Omental fat pad (tissue), 3 donors: ENCODE measurements at regions not wholly inside any gene's neighbourhood (a gene's known extent, or its start where the extent isn't known, plus 50 kb on each side); places are given as distances from the start of the nearest gene placed in this dataset.
A peak's percentile ranks its signal among the peaks of the same experiment; 100 is the strongest.

Source experiments
- ATAC-seq: fragments of 150-250 bp; one replicate; pipeline ENCODE4 v1.9.1; 2016; ENCODE audit warnings: mild to moderate bottlenecking, moderate library complexity; ENCODE audit not compliant: low FRiP score
- DNase-seq: peaks from one replicate; pipeline ENCODE4 v3.0.0-alpha.2; 2019; ENCODE audit warnings: low spot score
- CTCF ChIP-seq, 3 donors: fragments of 450-650 bp; IDR thresholded peaks; one replicate each; pipeline ENCODE4 v1.5.1; 2016 to 2017; ENCODE audit warnings: antibody characterized with exemption in 3 of 3, mild to moderate bottlenecking in 3 of 3, moderate library complexity in 2 of 3

- DNase-seq, result no peak
- TF ChIP-seq CTCF (IDR thresholded peaks at IDR 0.05), result no peak
- ATAC-seq, result no peak
These were observed 143.9 kb upstream of the CREB1 start for GRCh38 chr2:207385903-207386302.

GRCh38 chr2:207387001-207387571, 142.7 kb upstream of the CREB1 start:
- no peak for ATAC-seq
- TF ChIP-seq CTCF (IDR thresholded peaks at IDR 0.05), result no peak
- no peak for DNase-seq

- ATAC-seq (no peak), DNase-seq (no peak)
- no peak for TF ChIP-seq CTCF (IDR thresholded peaks at IDR 0.05)
These were observed 139.3 kb upstream of the CREB1 start for GRCh38 chr2:207390302-207391095.

- peak; percentile 25 for ATAC-seq
- no peak for TF ChIP-seq CTCF (IDR thresholded peaks at IDR 0.05)
These were observed 135.5 kb upstream of the CREB1 start for GRCh38 chr2:207394203-207394781.

GRCh38 chr2:207394812-207395534, 134.8 kb upstream of the CREB1 start:
- peak; percentile 93 for ATAC-seq

More at GRCh38 chr2:207394203-207394781, 135.5 kb upstream of the CREB1 start:
- no peak for DNase-seq

More at GRCh38 chr2:207394812-207395534, 134.8 kb upstream of the CREB1 start:
- peak; percentile 38 for DNase-seq
- TF ChIP-seq CTCF (IDR thresholded peaks at IDR 0.05), result no peak
